Right kidney (tissue), 1 donor: ENCODE measurements at regions not wholly inside any gene's neighbourhood (a gene's known extent, or its start where the extent isn't known, plus 50 kb on each side); places are given as distances from the start of the nearest gene placed in this dataset.

Source experiments
- DNase-seq: peaks from one replicate; pipeline ENCODE4 v3.0.0-alpha.2; 2016

DNA sequence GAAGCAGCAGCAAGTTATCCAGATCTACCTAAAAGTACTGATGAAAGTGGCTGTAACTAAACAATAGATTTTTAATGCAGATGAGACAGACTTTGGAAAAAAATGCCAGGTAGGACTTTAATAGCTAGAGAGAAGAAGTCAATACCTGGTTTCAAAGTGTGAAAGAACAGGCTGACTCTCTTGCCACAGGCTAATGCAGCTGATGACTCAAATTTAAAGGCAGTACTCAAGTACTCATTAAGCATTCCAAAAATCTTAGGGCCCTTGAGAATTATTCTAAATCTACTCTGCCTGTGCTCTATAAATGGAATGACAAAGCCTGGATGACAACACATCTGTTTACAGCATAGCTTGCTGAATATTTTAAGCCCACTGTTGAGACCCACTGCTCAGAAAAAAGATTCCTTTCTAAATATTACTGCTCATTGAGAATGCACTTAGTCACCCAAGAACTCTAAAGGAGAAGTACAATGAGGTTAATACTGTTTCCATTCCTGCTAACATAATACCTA is 68.6 kb upstream of the SYT1 start:
- DNase-seq = no peak

- DNase-seq = no peak
Measured at GRCh38 chr12:78797196-78797931, 67.2 kb upstream of the SYT1 start.

GRCh38 chr12:78799649-78800048 is 64.9 kb upstream of the SYT1 start:
- DNase-seq = no peak

GRCh38 chr12:78802593-78802992 is 62.0 kb upstream of the SYT1 start:
- DNase-seq = no peak

DNA sequence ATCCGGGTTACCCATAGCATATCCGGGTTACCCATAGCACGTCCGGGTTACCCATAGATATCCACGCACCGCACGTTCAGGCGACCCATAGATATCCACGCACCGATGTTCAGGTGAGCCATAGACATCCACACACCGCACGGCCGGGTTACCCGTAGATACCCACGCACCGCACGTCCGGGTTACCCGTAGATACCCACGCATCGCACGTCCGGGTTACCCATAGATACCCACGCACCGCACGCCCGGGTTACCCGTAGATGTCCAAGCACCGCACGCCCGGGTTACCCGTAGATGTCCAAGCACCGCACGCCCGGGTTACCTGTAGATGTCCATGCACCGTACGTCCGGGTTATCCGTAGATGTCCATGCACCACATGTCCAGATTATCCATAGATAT is 60.3 kb upstream of the SYT1 start:
- no peak for DNase-seq
